ENCODE measurements at regions not wholly inside any gene's neighbourhood (a gene's known extent, or its start where the extent isn't known, plus 50 kb on each side); places are given as distances from the start of the nearest gene placed in this dataset.

DNA sequence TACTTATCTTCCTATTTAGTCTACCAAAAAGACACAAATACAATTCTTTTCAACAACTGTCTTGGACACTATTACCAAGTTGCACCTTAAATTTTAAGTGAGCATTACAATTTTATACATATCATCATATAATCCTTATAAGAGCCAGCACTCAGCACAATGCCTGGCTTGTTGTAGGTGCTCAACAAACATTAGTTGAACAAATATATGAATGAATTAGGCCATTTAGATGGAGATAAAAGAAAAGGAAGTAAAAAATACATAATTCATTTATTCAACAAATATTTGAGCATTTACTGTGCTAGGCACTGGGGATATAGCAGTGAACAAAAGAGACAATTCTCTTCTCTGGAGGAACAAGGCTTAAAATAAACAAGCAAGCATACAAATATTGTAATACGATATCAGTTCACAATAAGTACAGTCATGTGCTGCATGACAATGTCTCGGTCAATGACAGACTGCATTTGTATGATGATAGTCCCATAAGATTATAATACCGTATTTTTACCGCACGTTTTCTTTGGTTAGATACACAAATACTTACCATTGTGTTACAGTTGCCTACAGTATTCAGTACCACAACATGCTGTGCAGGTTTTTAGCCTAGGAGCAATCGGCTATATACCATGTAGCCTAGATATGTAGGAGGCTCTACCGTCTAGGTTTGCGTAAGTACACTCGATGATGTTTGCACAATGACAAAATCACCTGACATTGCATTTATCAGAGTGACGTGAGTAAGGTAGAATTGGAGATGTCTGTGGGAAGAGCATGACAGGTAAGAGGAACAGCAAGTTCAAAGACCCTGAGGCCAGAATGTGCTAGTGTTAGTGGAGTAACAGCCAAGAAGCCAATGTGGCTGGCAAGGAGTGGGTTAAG is 86.4 kb upstream of the HS3ST2 start:
- DNase-seq (ENCODE audit: low read depth in 2 of 2) = no peak
- no peaks in the 10 kb centered on the region for H3K27me3 ChIP-seq (ENCODE audit: control insufficient read depth, insufficient read depth, low read length)
- no peak overlapping the region for H3K4me2 ChIP-seq (ENCODE audit: extremely low read depth, insufficient read depth, low read length)
- H3K4me1 ChIP-seq (ENCODE audit: control insufficient read depth, extremely low read depth, insufficient read depth, low read length) = no peaks in the 10 kb centered on the region
- H3K79me2 ChIP-seq (ENCODE audit: control insufficient read depth, insufficient read depth, low read length) = no peaks in the 10 kb centered on the region
- TF ChIP-seq EZH2 (IDR thresholded peaks at IDR 0.05; ENCODE audit: low read length, missing control alignments) = no peak
- TF ChIP-seq, protein P1, sequence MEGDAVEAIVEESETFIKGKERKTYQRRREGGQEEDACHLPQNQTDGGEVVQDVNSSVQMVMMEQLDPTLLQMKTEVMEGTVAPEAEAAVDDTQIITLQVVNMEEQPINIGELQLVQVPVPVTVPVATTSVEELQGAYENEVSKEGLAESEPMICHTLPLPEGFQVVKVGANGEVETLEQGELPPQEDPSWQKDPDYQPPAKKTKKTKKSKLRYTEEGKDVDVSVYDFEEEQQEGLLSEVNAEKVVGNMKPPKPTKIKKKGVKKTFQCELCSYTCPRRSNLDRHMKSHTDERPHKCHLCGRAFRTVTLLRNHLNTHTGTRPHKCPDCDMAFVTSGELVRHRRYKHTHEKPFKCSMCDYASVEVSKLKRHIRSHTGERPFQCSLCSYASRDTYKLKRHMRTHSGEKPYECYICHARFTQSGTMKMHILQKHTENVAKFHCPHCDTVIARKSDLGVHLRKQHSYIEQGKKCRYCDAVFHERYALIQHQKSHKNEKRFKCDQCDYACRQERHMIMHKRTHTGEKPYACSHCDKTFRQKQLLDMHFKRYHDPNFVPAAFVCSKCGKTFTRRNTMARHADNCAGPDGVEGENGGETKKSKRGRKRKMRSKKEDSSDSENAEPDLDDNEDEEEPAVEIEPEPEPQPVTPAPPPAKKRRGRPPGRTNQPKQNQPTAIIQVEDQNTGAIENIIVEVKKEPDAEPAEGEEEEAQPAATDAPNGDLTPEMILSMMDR (conservative IDR thresholded peaks at IDR 0.05 in 1 of 2, IDR thresholded peaks at IDR 0.05 in 1 of 2; ENCODE audit: low read depth in 1 of 2, low read length in 2 of 2) = no peak
- H3K9ac ChIP-seq (ENCODE audit: insufficient read depth, low read length) = no peak overlapping the region
- H4K20me1 ChIP-seq (ENCODE audit: control insufficient read depth, extremely low read depth, insufficient read depth, low read length) = no peaks in the 10 kb centered on the region
- H2AFZ ChIP-seq (ENCODE audit: low read length) = no peak overlapping the region
- H3K9me3 ChIP-seq (ENCODE audit: control insufficient read depth, insufficient read depth, low read depth, low read length) = no peaks in the 10 kb centered on the region
- H3K36me3 ChIP-seq (ENCODE audit: control insufficient read depth, insufficient read depth, low read length) = no peaks in the 10 kb centered on the region
- no peak overlapping the region for H3K4me3 ChIP-seq (replicated peaks in 1 of 4; ENCODE audit: control extremely low read depth in 1 of 4, insufficient read depth in 1 of 4, low read depth in 3 of 4, low read length in 4 of 4)
- H3K27ac ChIP-seq (ENCODE audit: insufficient read depth, low read length) = no peak overlapping the region

- no peak overlapping the region for H3K4me3 ChIP-seq (replicated peaks in 1 of 4; ENCODE audit: control extremely low read depth in 1 of 4, insufficient read depth in 1 of 4, low read depth in 3 of 4, low read length in 4 of 4)
- TF ChIP-seq, protein P1 (conservative IDR thresholded peaks at IDR 0.05 in 1 of 2, IDR thresholded peaks at IDR 0.05 in 1 of 2; ENCODE audit: low read depth in 1 of 2, low read length in 2 of 2) = no peak
- TF ChIP-seq EZH2 (IDR thresholded peaks at IDR 0.05; ENCODE audit: low read length, missing control alignments) = no peak
- no peak for DNase-seq (ENCODE audit: low read depth in 2 of 2)
- no peaks in the 10 kb centered on the region for H3K27me3 ChIP-seq (ENCODE audit: control insufficient read depth, insufficient read depth, low read length)
- no peaks in the 10 kb centered on the region for H3K4me1 ChIP-seq (ENCODE audit: control insufficient read depth, extremely low read depth, insufficient read depth, low read length)
- H4K20me1 ChIP-seq (ENCODE audit: control insufficient read depth, extremely low read depth, insufficient read depth, low read length) = no peaks in the 10 kb centered on the region
- H3K27ac ChIP-seq (ENCODE audit: insufficient read depth, low read length) = no peak overlapping the region
- H2AFZ ChIP-seq (ENCODE audit: low read length) = no peak overlapping the region
- no peaks in the 10 kb centered on the region for H3K36me3 ChIP-seq (ENCODE audit: control insufficient read depth, insufficient read depth, low read length)
- no peaks in the 10 kb centered on the region for H3K9me3 ChIP-seq (ENCODE audit: control insufficient read depth, insufficient read depth, low read depth, low read length)
- H3K79me2 ChIP-seq (ENCODE audit: control insufficient read depth, insufficient read depth, low read length) = no peaks in the 10 kb centered on the region
- H3K9ac ChIP-seq (ENCODE audit: insufficient read depth, low read length) = no peak overlapping the region
- no peak overlapping the region for H3K4me2 ChIP-seq (ENCODE audit: extremely low read depth, insufficient read depth, low read length)
Observed at GRCh38 chr16:22728167-22728836, 85.7 kb upstream of the HS3ST2 start.

DNA sequence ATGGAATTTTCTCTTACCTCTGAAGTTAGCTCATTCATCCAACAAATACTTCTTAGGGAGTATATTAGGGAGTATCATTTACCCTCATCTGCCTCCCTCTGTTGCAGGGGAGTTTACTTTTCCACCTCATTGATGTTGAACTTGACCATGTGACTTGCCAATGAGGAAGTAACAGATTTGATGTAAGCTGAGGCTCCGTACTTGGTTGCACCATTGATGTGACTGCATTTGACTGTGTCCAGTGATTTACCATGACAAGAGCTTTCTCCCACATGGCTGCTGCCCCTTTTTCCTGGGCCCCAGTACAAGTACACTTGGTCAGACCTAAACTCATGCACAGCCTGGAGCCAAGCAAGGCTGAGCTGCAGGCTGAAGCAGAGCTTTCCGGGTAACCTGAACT is 81.6 kb upstream of the HS3ST2 start:
- Histone ChIP-seq H3K27me3 (ENCODE audit: control insufficient read depth, insufficient read depth, low read length) (no peaks in the 10 kb centered on the region), H4K20me1 (ENCODE audit: control insufficient read depth, extremely low read depth, insufficient read depth, low read length) (no peaks in the 10 kb centered on the region), H3K79me2 (ENCODE audit: control insufficient read depth, insufficient read depth, low read length) (no peaks in the 10 kb centered on the region), H3K27ac (ENCODE audit: insufficient read depth, low read length) (no peak overlapping the region), H3K4me1 (ENCODE audit: control insufficient read depth, extremely low read depth, insufficient read depth, low read length) (no peaks in the 10 kb centered on the region), H2AFZ (ENCODE audit: low read length) (no peak overlapping the region), H3K4me3 (replicated peaks in 1 of 4; ENCODE audit: control extremely low read depth in 1 of 4, insufficient read depth in 1 of 4, low read depth in 3 of 4, low read length in 4 of 4) (no peak overlapping the region), H3K9ac (ENCODE audit: insufficient read depth, low read length) (no peak overlapping the region), H3K4me2 (ENCODE audit: extremely low read depth, insufficient read depth, low read length) (no peak overlapping the region), H3K36me3 (ENCODE audit: control insufficient read depth, insufficient read depth, low read length) (no peaks in the 10 kb centered on the region), H3K9me3 (ENCODE audit: control insufficient read depth, insufficient read depth, low read depth, low read length) (no peaks in the 10 kb centered on the region)
- TF ChIP-seq EZH2 (IDR thresholded peaks at IDR 0.05; ENCODE audit: low read length, missing control alignments) = no peak
- TF ChIP-seq, protein P1 (conservative IDR thresholded peaks at IDR 0.05 in 1 of 2, IDR thresholded peaks at IDR 0.05 in 1 of 2; ENCODE audit: low read depth in 1 of 2, low read length in 2 of 2) = no peak
- no peak for DNase-seq (ENCODE audit: low read depth in 2 of 2)
